IMR-90 (cell line): ENCODE measurements at regions not wholly inside any gene's neighbourhood (a gene's known extent, or its start where the extent isn't known, plus 50 kb on each side); places are given as distances from the start of the nearest gene placed in this dataset.

Experiments used
- ATAC-seq: fragments of 200-7000 bp; cut with Tn5 transposase; 2 replicates; pipeline ENCODE4 v1.9.1; 2020; ENCODE audit warnings: low read depth, mild to moderate bottlenecking, moderate library complexity
- BruUV-seq: library from RNA; stranded (reverse); fragments of 400-500 nt; replicated peaks from 2 replicates; lab custom pipeline; 2021; lab: Mats Ljungman, UMichigan
- CTCF ChIA-PET: fragments of 300-600 bp; formaldehyde crosslinking; extraction: SDS; loops from one replicate; lab custom pipeline; 2021; ENCODE audit warnings: antibody characterized with exemption; lab: Yijun Ruan, JAX
- POLR2A ChIA-PET: fragments of 300-600 bp; sonication (Branson Sonifier 250); formaldehyde crosslinking; loops from one replicate; lab custom pipeline; 2022; ENCODE audit warnings: antibody characterized with exemption; ENCODE audit not compliant: unreplicated experiment; lab: Charles Lee
- DNase-seq: peaks from one replicate; pipeline ENCODE4 v3.0.0; 2013
- H2AFZ ChIP-seq: replicated peaks from 2 replicates; pipeline ENCODE3; 2013; ENCODE audit warnings: low read length, mild to moderate bottlenecking; ENCODE audit not compliant: poor library complexity
- H2AK5ac ChIP-seq: 2 replicates; pipeline ENCODE4 v1.6.1; 2013; ENCODE audit warnings: low read depth, low read length, inconsistent platforms
- H2AK9ac ChIP-seq: replicated peaks from 2 replicates; pipeline ENCODE3; 2013; ENCODE audit warnings: mild to moderate bottlenecking, low read depth, low read length, moderate library complexity; ENCODE audit not compliant: poor library complexity
- H2BK120ac ChIP-seq: 2 replicates; pipeline ENCODE4 v1.6.1; 2013; ENCODE audit warnings: low read depth, low read length, inconsistent platforms
- H2BK15ac ChIP-seq: 3 replicates; pipeline ENCODE4 v1.6.1; 2013; ENCODE audit warnings: low read depth, low read length, inconsistent platforms
- H2BK20ac ChIP-seq: 2 replicates; pipeline ENCODE4 v1.6.1; 2013; ENCODE audit warnings: low read depth, mild to moderate bottlenecking, inconsistent platforms, low read length, moderate library complexity
- H2BK5ac ChIP-seq: 2 replicates; pipeline ENCODE4 v1.6.1; 2013; ENCODE audit warnings: mild to moderate bottlenecking, low read depth, low read length, inconsistent platforms; ENCODE audit not compliant: poor library complexity, severe bottlenecking
- H3K14ac ChIP-seq: replicated peaks from 2 replicates; pipeline ENCODE4 v1.6.1; 2013; ENCODE audit warnings: low read depth, low read length, inconsistent platforms
- H3K18ac ChIP-seq: 2 replicates; pipeline ENCODE4 v1.6.1; 2013; ENCODE audit warnings: low read depth, low read length, control low read depth
- H3K23ac ChIP-seq: 2 replicates; pipeline ENCODE4 v1.6.1; 2013; ENCODE audit warnings: low read depth, low read length, inconsistent platforms
- H3K27ac ChIP-seq: 2 replicates; pipeline ENCODE4 v1.5.1; 2013; ENCODE audit warnings: mild to moderate bottlenecking, control low read depth, low read length; ENCODE audit not compliant: insufficient read depth
- H3K27me3 ChIP-seq: 2 replicates; pipeline ENCODE4 v1.6.1; 2013; ENCODE audit warnings: low read length; ENCODE audit not compliant: control insufficient read depth, insufficient read depth
- H3K36me3 ChIP-seq: 2 replicates; pipeline ENCODE4 v1.6.1; 2013; ENCODE audit warnings: low read length, mixed read lengths; ENCODE audit not compliant: control insufficient read depth, insufficient read depth
- H3K4ac ChIP-seq: 2 replicates; pipeline ENCODE4 v1.6.1; 2013; ENCODE audit warnings: low read depth, low read length, inconsistent platforms
- H3K4me1 ChIP-seq: 2 replicates; pipeline ENCODE4 v1.6.1; 2013; ENCODE audit warnings: low read length, mixed read lengths; ENCODE audit not compliant: control insufficient read depth, insufficient read depth
- H3K4me2 ChIP-seq: 2 replicates; pipeline ENCODE4 v1.6.1; 2013; ENCODE audit warnings: low read depth, mild to moderate bottlenecking, control low read depth, low read length, moderate library complexity
- H3K4me3 ChIP-seq: 2 replicates; pipeline ENCODE4 v1.5.1; 2013; ENCODE audit warnings: low read depth, mild to moderate bottlenecking, control low read depth, low read length, moderate library complexity; ENCODE audit not compliant: insufficient read depth
- H3K56ac ChIP-seq: 2 replicates; pipeline ENCODE4 v1.6.1; 2013; ENCODE audit warnings: low read length, inconsistent platforms; ENCODE audit not compliant: insufficient read depth; ENCODE audit errors: extremely low read depth
- H3K79me1 ChIP-seq, 2 experiments: 2 replicates each; pipeline ENCODE4 v1.6.1; 2013; ENCODE audit warnings: low read length in 2 of 2, inconsistent platforms in 1 of 2, low read depth in 1 of 2
- H3K9ac ChIP-seq: 2 replicates; pipeline ENCODE4 v1.6.1; 2013; ENCODE audit warnings: low read depth, low read length, control low read depth
- H3K9me1 ChIP-seq: 2 replicates; pipeline ENCODE4 v1.6.1; 2013; ENCODE audit warnings: low read length, inconsistent platforms; ENCODE audit not compliant: insufficient read depth
- H3K9me3 ChIP-seq: 2 replicates; pipeline ENCODE4 v1.6.1; 2013; ENCODE audit warnings: low read length; ENCODE audit not compliant: control insufficient read depth, insufficient read depth
- H4K20me1 ChIP-seq: 2 replicates; pipeline ENCODE4 v1.6.1; 2013; ENCODE audit warnings: low read length, inconsistent platforms; ENCODE audit not compliant: insufficient read depth
- H4K5ac ChIP-seq: 2 replicates; pipeline ENCODE4 v1.6.1; 2013; ENCODE audit warnings: mild to moderate bottlenecking, low read depth, low read length, control low read depth
- H4K8ac ChIP-seq, 2 experiments: 2 replicates each; pipeline ENCODE4 v1.6.1; 2013; ENCODE audit warnings: low read depth in 2 of 2, low read length in 2 of 2, control low read depth in 1 of 2, inconsistent platforms in 1 of 2
- H4K91ac ChIP-seq: 2 replicates; pipeline ENCODE4 v1.6.1; 2013; ENCODE audit warnings: low read depth, low read length, inconsistent platforms; ENCODE audit not compliant: insufficient read depth
- BHLHE40 ChIP-seq: fragments of 150-350 bp; IDR thresholded peaks from 2 replicates; pipeline ENCODE4 v1.6.1; 2016; ENCODE audit warnings: mild to moderate bottlenecking, low read depth, low read length
- CEBPB ChIP-seq: IDR thresholded peaks from 2 replicates; pipeline ENCODE4 v1.6.1; 2012; ENCODE audit warnings: low read depth, low read length, improper control_type of control experiment
- CHD1 ChIP-seq: IDR thresholded peaks from 2 replicates; pipeline ENCODE4 v1.6.1; 2012; ENCODE audit warnings: low read depth, low read length, improper control_type of control experiment
- FOS ChIP-seq: fragments of 150-350 bp; IDR thresholded peaks from 2 replicates; pipeline ENCODE4 v1.6.1; 2016; ENCODE audit warnings: low read depth, low read length
- MAFK ChIP-seq: IDR thresholded peaks from 2 replicates; pipeline ENCODE4 v1.6.1; 2012; ENCODE audit warnings: low read depth, low read length, improper control_type of control experiment
- MAZ ChIP-seq: IDR thresholded peaks from 2 replicates; pipeline ENCODE4 v1.6.1; 2012; ENCODE audit warnings: low read depth, mild to moderate bottlenecking, low read length, improper control_type of control experiment, moderate library complexity, borderline replicate concordance
- MXI1 ChIP-seq: IDR thresholded peaks from 2 replicates; pipeline ENCODE4 v1.6.1; 2012; ENCODE audit warnings: low read depth, mild to moderate bottlenecking, low read length, moderate library complexity, borderline replicate concordance
- NFE2L2 ChIP-seq: fragments of 150-350 bp; IDR thresholded peaks from 2 replicates; pipeline ENCODE4 v1.6.1; 2016; ENCODE audit warnings: low read depth, mild to moderate bottlenecking, low read length
- POLR2A ChIP-seq: IDR thresholded peaks from 2 replicates; pipeline ENCODE4 v1.6.1; 2012; ENCODE audit warnings: mild to moderate bottlenecking, low read depth, low read length
- RAD21 ChIP-seq: IDR thresholded peaks from 2 replicates; pipeline ENCODE4 v1.6.1; 2012; ENCODE audit warnings: low read length, improper control_type of control experiment
- RCOR1 ChIP-seq: IDR thresholded peaks from 2 replicates; pipeline ENCODE4 v1.6.1; 2012; ENCODE audit warnings: mild to moderate bottlenecking, low read length, improper control_type of control experiment; ENCODE audit not compliant: insufficient replicate concordance
- RFX5 ChIP-seq: IDR thresholded peaks from 2 replicates; pipeline ENCODE4 v1.8.0; 2012; ENCODE audit warnings: low read depth, mild to moderate bottlenecking, low read length, moderate library complexity
- SMC3 ChIP-seq: fragments of 150-350 bp; IDR thresholded peaks from 2 replicates; pipeline ENCODE4 v1.6.1; 2016; ENCODE audit warnings: low read depth, mild to moderate bottlenecking, antibody characterized with exemption, low read length, moderate library complexity
- USF2 ChIP-seq: fragments of 150-350 bp; IDR thresholded peaks from 2 replicates; pipeline ENCODE4 v1.6.1; 2017; ENCODE audit warnings: mild to moderate bottlenecking, antibody characterized with exemption, low read length, low read depth
- dilution Hi-C: fragments of 300-500 bp; cut with HindIII; formaldehyde crosslinking; loops from one replicate; pipeline ENCODE4 v1.14.3; 2018; ENCODE audit warnings: low sequenced_read_pairs; ENCODE audit not compliant: unreplicated experiment
- in situ Hi-C: fragments of 300-500 bp; cut with MboI; formaldehyde crosslinking; loops from 3 replicates; pipeline ENCODE4 v1.14.3; 2019; ENCODE audit warnings: low sequenced_read_pairs, inconsistent platforms, mixed read lengths
- intact Hi-C: fragments of 100-400 bp; cut with micrococcal nuclease; formaldehyde crosslinking; loops from 2 replicates; pipeline ENCODE4 v1.10.0; 2022
- TF ChIP-seq, protein P1 (sequence below): fragments of 150-350 bp; IDR thresholded peaks from 2 replicates; pipeline ENCODE4 v1.6.1; 2016; ENCODE audit warnings: low read depth, mild to moderate bottlenecking, low read length, moderate library complexity, borderline replicate concordance

GRCh38 chr5:123706531-123706930 is 194.6 kb downstream of the CSNK1G3 start:
- H3K36me3 ChIP-seq: no peaks in the 10 kb centered on the region
- DNase-seq (no peak), ATAC-seq (no peak)
- H2BK15ac ChIP-seq: peak overlapping the region; percentile 84; the same call in 2 of the 3 replicates
- no peak overlapping the region for H2AFZ ChIP-seq
- BruUV-seq: no TSS peak
- H3K18ac ChIP-seq: peak overlapping the region; percentile 82; the same call in 1 of the 2 replicates
- peaks cover 8% of the 10 kb centered on the region; the same call in 1 of the 2 replicates for H3K9me1 ChIP-seq
- no peak overlapping the region for H3K4me3 ChIP-seq
- peak overlapping the region; percentile 76; the same call in 1 of the 2 replicates for H2BK120ac ChIP-seq
- intact Hi-C loops (no loop called here), dilution Hi-C loops (no loop called here), in situ Hi-C loops (no loop called here)
- TF ChIP-seq RAD21 (no peak), RFX5 (no peak), MAFK (no peak), SMC3 (no peak), MXI1 (no peak), NFE2L2 (no peak), POLR2A (no peak), FOS (no peak), USF2 (no peak), CEBPB (no peak), CHD1 (no peak), BHLHE40 (no peak), RCOR1 (no peak), MAZ (no peak)
- TF ChIP-seq, protein P1, sequence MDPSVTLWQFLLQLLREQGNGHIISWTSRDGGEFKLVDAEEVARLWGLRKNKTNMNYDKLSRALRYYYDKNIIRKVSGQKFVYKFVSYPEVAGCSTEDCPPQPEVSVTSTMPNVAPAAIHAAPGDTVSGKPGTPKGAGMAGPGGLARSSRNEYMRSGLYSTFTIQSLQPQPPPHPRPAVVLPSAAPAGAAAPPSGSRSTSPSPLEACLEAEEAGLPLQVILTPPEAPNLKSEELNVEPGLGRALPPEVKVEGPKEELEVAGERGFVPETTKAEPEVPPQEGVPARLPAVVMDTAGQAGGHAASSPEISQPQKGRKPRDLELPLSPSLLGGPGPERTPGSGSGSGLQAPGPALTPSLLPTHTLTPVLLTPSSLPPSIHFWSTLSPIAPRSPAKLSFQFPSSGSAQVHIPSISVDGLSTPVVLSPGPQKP: no peak
- ChIA-PET CTCF (interaction anchor here (0.6 to 1.0 kb wide), 2 partner anchors 36 to 481 kb away, joined by 3 to 5 read pairs; no protein-coding TSS in a partner anchor), POLR2A (no interaction called here)
- peak overlapping the region in 1 of 2 experiments; percentile 52; a peak in 1 of 4 replicates for H4K8ac ChIP-seq
- peak overlapping the region; percentile 86 for H2BK20ac ChIP-seq
- no peak overlapping the region; the same call in 1 of the 2 replicates for H3K14ac ChIP-seq
- no peak overlapping the region for H2AK9ac ChIP-seq
- no peaks in the 10 kb centered on the region for H4K20me1 ChIP-seq
- peak overlapping the region; percentile 61 for H2BK5ac ChIP-seq
- H3K4me2 ChIP-seq: no peak overlapping the region
- peak overlapping the region; percentile 50; the same call in 1 of the 2 replicates for H3K4ac ChIP-seq
- no peak overlapping the region for H3K9ac ChIP-seq
- peaks cover 3% of the 10 kb centered on the region for H3K9me3 ChIP-seq
- no peaks in the 10 kb centered on the region for H3K27me3 ChIP-seq
- peaks cover 13% of the 10 kb centered on the region for H3K4me1 ChIP-seq
- peak overlapping the region; percentile 78; the same call in 1 of the 2 replicates for H4K5ac ChIP-seq
- H4K91ac ChIP-seq: 0 out of 2 replicates have a peak overlapping the region, but pooled peaks have one; percentile 42
- no peaks in the 10 kb centered on the region for H3K79me1 ChIP-seq
- H3K56ac ChIP-seq: no peak overlapping the region
- no peak overlapping the region for H2AK5ac ChIP-seq
- no peak overlapping the region for H3K23ac ChIP-seq
- no peak overlapping the region for H3K27ac ChIP-seq
